ENCODE measurements at regions not wholly inside any gene's neighbourhood (a gene's known extent, or its start where the extent isn't known, plus 50 kb on each side); places are given as distances from the start of the nearest gene placed in this dataset.

- no peaks in the 10 kb centered on the region for H3K9me3 ChIP-seq (ENCODE audit: control insufficient read depth, insufficient read depth, low read length)
- no peak overlapping the region for H3K4me3 ChIP-seq (ENCODE audit: low read depth, low read length)
- no peaks in the 10 kb centered on the region for H3K36me3 ChIP-seq (ENCODE audit: control insufficient read depth, insufficient read depth, low read length)
- H3K27me3 ChIP-seq (ENCODE audit: control insufficient read depth, insufficient read depth, low read length), result no peaks in the 10 kb centered on the region
- no peak overlapping the region for H3K9ac ChIP-seq (ENCODE audit: low read depth, low read length)
- H3K27ac ChIP-seq (ENCODE audit: low read depth, low read length), result no peak overlapping the region
- H3K4me1 ChIP-seq (ENCODE audit: control insufficient read depth, insufficient read depth, low read length), result no peaks in the 10 kb centered on the region
Measured at GRCh38 chr6:91705646-91706045, 1118.8 kb upstream of the MAP3K7 start.

DNA sequence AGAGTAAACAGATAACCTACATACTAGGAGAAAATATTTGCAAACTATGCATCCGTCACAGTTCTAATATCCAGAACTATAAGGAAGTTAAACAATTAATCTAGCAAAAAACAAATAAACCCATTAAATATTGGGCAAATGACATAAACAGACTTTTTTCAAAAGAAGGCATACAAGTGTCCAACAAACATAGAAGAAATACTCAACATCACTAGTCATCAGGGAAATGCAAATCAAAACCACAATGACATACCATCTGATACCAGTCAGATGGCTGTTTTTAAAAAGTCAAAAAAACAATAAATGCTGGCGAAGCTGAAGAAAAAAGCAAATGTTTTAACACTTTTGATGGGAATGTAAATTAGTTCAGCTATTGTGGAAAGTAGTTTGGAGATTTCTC is 1117.7 kb upstream of the MAP3K7 start:
- Histone ChIP-seq H3K9me3 (ENCODE audit: control insufficient read depth, insufficient read depth, low read length) (no peaks in the 10 kb centered on the region), H3K27me3 (ENCODE audit: control insufficient read depth, insufficient read depth, low read length) (no peaks in the 10 kb centered on the region), H3K9ac (ENCODE audit: low read depth, low read length) (no peak overlapping the region), H3K36me3 (ENCODE audit: control insufficient read depth, insufficient read depth, low read length) (no peaks in the 10 kb centered on the region), H3K27ac (ENCODE audit: low read depth, low read length) (no peak overlapping the region), H3K4me1 (ENCODE audit: control insufficient read depth, insufficient read depth, low read length) (no peaks in the 10 kb centered on the region), H3K4me3 (ENCODE audit: low read depth, low read length) (no peak overlapping the region)

GRCh38 chr6:91697010-91697695 is 1110.3 kb upstream of the MAP3K7 start:
- no peak overlapping the region for H3K9ac ChIP-seq (ENCODE audit: low read depth, low read length)
- no peaks in the 10 kb centered on the region for H3K4me1 ChIP-seq (ENCODE audit: control insufficient read depth, insufficient read depth, low read length)
- no peak overlapping the region for H3K4me3 ChIP-seq (ENCODE audit: low read depth, low read length)
- H3K27me3 ChIP-seq (ENCODE audit: control insufficient read depth, insufficient read depth, low read length), result no peaks in the 10 kb centered on the region
- H3K36me3 ChIP-seq (ENCODE audit: control insufficient read depth, insufficient read depth, low read length), result no peaks in the 10 kb centered on the region
- H3K27ac ChIP-seq (ENCODE audit: low read depth, low read length), result no peak overlapping the region
- H3K9me3 ChIP-seq (ENCODE audit: control insufficient read depth, insufficient read depth, low read length), result no peaks in the 10 kb centered on the region

GRCh38 chr6:91695221-91695620 is 1108.3 kb upstream of the MAP3K7 start:
- Histone ChIP-seq H3K36me3 (ENCODE audit: control insufficient read depth, insufficient read depth, low read length) (no peaks in the 10 kb centered on the region), H3K9me3 (ENCODE audit: control insufficient read depth, insufficient read depth, low read length) (no peaks in the 10 kb centered on the region), H3K27me3 (ENCODE audit: control insufficient read depth, insufficient read depth, low read length) (no peaks in the 10 kb centered on the region), H3K9ac (ENCODE audit: low read depth, low read length) (no peak overlapping the region), H3K4me1 (ENCODE audit: control insufficient read depth, insufficient read depth, low read length) (no peaks in the 10 kb centered on the region), H3K4me3 (ENCODE audit: low read depth, low read length) (no peak overlapping the region), H3K27ac (ENCODE audit: low read depth, low read length) (no peak overlapping the region)

DNA sequence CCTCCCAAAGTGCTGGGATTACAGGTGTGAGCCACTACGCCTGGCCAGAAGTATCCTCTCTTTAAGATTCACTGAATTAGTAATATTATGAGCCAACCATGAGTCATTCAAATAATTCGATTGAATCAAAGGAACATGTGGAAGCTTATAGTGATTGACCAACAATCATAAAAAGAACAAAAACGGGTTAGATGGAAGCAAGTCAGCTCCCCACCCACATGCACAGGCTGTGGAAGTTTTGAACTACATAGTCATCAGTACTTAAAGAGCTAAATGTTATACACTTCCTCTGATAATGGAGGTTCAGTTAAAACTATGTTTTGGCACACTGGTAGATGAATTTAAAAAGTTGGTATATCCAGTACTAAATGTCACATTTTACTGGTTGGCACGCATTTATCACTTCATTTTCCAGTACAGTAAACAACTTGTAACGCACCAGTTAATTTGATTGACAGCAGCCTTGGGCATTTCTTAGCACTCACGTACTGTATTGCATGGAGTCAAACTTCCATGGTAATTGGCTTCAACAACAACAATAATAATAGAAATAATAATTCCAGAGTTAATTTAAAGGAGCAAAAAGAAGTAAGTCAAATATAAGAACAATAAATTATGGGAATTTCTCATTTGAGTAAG is 1107.3 kb upstream of the MAP3K7 start:
- Histone ChIP-seq H3K27me3 (ENCODE audit: control insufficient read depth, insufficient read depth, low read length) (no peaks in the 10 kb centered on the region), H3K9me3 (ENCODE audit: control insufficient read depth, insufficient read depth, low read length) (no peaks in the 10 kb centered on the region), H3K9ac (ENCODE audit: low read depth, low read length) (no peak overlapping the region), H3K4me3 (ENCODE audit: low read depth, low read length) (no peak overlapping the region), H3K36me3 (ENCODE audit: control insufficient read depth, insufficient read depth, low read length) (no peaks in the 10 kb centered on the region), H3K4me1 (ENCODE audit: control insufficient read depth, insufficient read depth, low read length) (no peaks in the 10 kb centered on the region), H3K27ac (ENCODE audit: low read depth, low read length) (no peak overlapping the region)

GRCh38 chr6:91691449-91691848 is 1104.6 kb upstream of the MAP3K7 start:
- no peaks in the 10 kb centered on the region for H3K4me1 ChIP-seq (ENCODE audit: control insufficient read depth, insufficient read depth, low read length)
- H3K27me3 ChIP-seq (ENCODE audit: control insufficient read depth, insufficient read depth, low read length), result no peaks in the 10 kb centered on the region
- no peak overlapping the region for H3K27ac ChIP-seq (ENCODE audit: low read depth, low read length)
- H3K9ac ChIP-seq (ENCODE audit: low read depth, low read length), result no peak overlapping the region
- no peaks in the 10 kb centered on the region for H3K9me3 ChIP-seq (ENCODE audit: control insufficient read depth, insufficient read depth, low read length)
- no peaks in the 10 kb centered on the region for H3K36me3 ChIP-seq (ENCODE audit: control insufficient read depth, insufficient read depth, low read length)
- H3K4me3 ChIP-seq (ENCODE audit: low read depth, low read length), result no peak overlapping the region

GRCh38 chr6:91683240-91683639 is 1096.4 kb upstream of the MAP3K7 start:
- H3K27ac ChIP-seq (ENCODE audit: low read depth, low read length), result no peak overlapping the region
- no peak overlapping the region for H3K4me3 ChIP-seq (ENCODE audit: low read depth, low read length)
- no peaks in the 10 kb centered on the region for H3K36me3 ChIP-seq (ENCODE audit: control insufficient read depth, insufficient read depth, low read length)
- no peaks in the 10 kb centered on the region for H3K9me3 ChIP-seq (ENCODE audit: control insufficient read depth, insufficient read depth, low read length)
- no peaks in the 10 kb centered on the region for H3K27me3 ChIP-seq (ENCODE audit: control insufficient read depth, insufficient read depth, low read length)
- no peak overlapping the region for H3K9ac ChIP-seq (ENCODE audit: low read depth, low read length)
- no peaks in the 10 kb centered on the region for H3K4me1 ChIP-seq (ENCODE audit: control insufficient read depth, insufficient read depth, low read length)

DNA sequence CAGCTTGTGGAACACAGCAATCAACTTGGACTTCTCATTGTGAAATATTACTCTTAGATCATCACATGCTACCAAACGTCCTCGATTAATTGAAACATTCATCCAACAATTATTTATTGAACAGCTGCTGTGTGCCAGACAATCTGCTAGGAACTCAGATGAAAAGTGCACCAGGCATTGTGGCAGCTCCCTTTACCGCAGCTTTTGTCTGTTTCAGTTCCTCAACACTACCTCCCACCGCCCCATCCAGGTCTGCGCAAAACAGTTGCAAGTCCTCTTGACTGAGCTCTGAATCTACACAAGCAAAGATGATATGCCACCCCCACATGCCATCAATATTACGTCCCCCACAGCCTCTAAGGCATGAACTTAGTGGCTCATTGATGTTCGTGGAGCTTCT is 1094.4 kb upstream of the MAP3K7 start:
- no peak overlapping the region for H3K27ac ChIP-seq (ENCODE audit: low read depth, low read length)
- no peaks in the 10 kb centered on the region for H3K27me3 ChIP-seq (ENCODE audit: control insufficient read depth, insufficient read depth, low read length)
- no peak overlapping the region for H3K9ac ChIP-seq (ENCODE audit: low read depth, low read length)
- no peak overlapping the region for H3K4me3 ChIP-seq (ENCODE audit: low read depth, low read length)
- no peaks in the 10 kb centered on the region; the same call in 1 of the 2 replicates for H3K4me1 ChIP-seq (ENCODE audit: control insufficient read depth, insufficient read depth, low read length)
- H3K9me3 ChIP-seq (ENCODE audit: control insufficient read depth, insufficient read depth, low read length), result no peaks in the 10 kb centered on the region
- H3K36me3 ChIP-seq (ENCODE audit: control insufficient read depth, insufficient read depth, low read length), result no peaks in the 10 kb centered on the region

GRCh38 chr6:91678679-91679446 is 1092.0 kb upstream of the MAP3K7 start:
- no peaks in the 10 kb centered on the region for H3K36me3 ChIP-seq (ENCODE audit: control insufficient read depth, insufficient read depth, low read length)
- no peaks in the 10 kb centered on the region for H3K9me3 ChIP-seq (ENCODE audit: control insufficient read depth, insufficient read depth, low read length)

GRCh38 chr6:91672201-91672600 is 1085.3 kb upstream of the MAP3K7 start:
- H3K27ac ChIP-seq (ENCODE audit: low read depth, low read length), result no peak overlapping the region
- H3K4me3 ChIP-seq (ENCODE audit: low read depth, low read length), result no peak overlapping the region
- H3K36me3 ChIP-seq (ENCODE audit: control insufficient read depth, insufficient read depth, low read length), result no peaks in the 10 kb centered on the region
- no peaks in the 10 kb centered on the region; the same call in 1 of the 2 replicates for H3K4me1 ChIP-seq (ENCODE audit: control insufficient read depth, insufficient read depth, low read length)
- H3K9ac ChIP-seq (ENCODE audit: low read depth, low read length), result no peak overlapping the region
- H3K9me3 ChIP-seq (ENCODE audit: control insufficient read depth, insufficient read depth, low read length), result no peaks in the 10 kb centered on the region
- no peaks in the 10 kb centered on the region for H3K27me3 ChIP-seq (ENCODE audit: control insufficient read depth, insufficient read depth, low read length)

More at GRCh38 chr6:91678679-91679446, 1092.0 kb upstream of the MAP3K7 start:
- Histone ChIP-seq H3K27ac (ENCODE audit: low read depth, low read length) (no peak overlapping the region), H3K9ac (ENCODE audit: low read depth, low read length) (no peak overlapping the region), H3K4me3 (ENCODE audit: low read depth, low read length) (no peak overlapping the region), H3K4me1 (ENCODE audit: control insufficient read depth, insufficient read depth, low read length) (no peaks in the 10 kb centered on the region; the same call in 1 of the 2 replicates), H3K27me3 (ENCODE audit: control insufficient read depth, insufficient read depth, low read length) (no peaks in the 10 kb centered on the region)

DNA sequence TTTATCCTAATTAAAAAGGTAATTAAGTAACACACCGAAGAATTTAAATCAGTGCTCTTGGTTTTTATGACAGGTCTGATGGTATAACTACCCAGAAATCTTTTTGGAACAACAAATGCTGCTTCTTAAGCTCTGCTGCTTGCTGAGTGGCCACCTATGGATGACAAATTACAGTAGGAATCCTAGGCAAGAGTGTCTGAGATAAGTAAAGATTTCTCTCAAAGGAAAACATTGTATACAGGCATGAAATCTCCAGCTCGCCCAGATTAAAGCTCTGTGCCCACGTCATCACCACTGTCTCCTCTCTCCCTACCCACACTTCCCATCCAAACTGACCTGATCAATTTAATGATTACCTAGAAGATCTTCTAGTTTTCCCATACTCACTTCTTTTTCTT is 1083.0 kb upstream of the MAP3K7 start:
- H3K9ac ChIP-seq (ENCODE audit: low read depth, low read length), result no peak overlapping the region
- no peaks in the 10 kb centered on the region for H3K4me1 ChIP-seq (ENCODE audit: control insufficient read depth, insufficient read depth, low read length)
- no peaks in the 10 kb centered on the region for H3K27me3 ChIP-seq (ENCODE audit: control insufficient read depth, insufficient read depth, low read length)
- no peaks in the 10 kb centered on the region for H3K36me3 ChIP-seq (ENCODE audit: control insufficient read depth, insufficient read depth, low read length)
- no peak overlapping the region for H3K27ac ChIP-seq (ENCODE audit: low read depth, low read length)
- H3K9me3 ChIP-seq (ENCODE audit: control insufficient read depth, insufficient read depth, low read length), result no peaks in the 10 kb centered on the region
- H3K4me3 ChIP-seq (ENCODE audit: low read depth, low read length), result no peak overlapping the region

All from HUES48 (cell line).